ENCODE measurements at regions not wholly inside any gene's neighbourhood (a gene's known extent, or its start where the extent isn't known, plus 50 kb on each side); places are given as distances from the start of the nearest gene placed in this dataset.

DNA sequence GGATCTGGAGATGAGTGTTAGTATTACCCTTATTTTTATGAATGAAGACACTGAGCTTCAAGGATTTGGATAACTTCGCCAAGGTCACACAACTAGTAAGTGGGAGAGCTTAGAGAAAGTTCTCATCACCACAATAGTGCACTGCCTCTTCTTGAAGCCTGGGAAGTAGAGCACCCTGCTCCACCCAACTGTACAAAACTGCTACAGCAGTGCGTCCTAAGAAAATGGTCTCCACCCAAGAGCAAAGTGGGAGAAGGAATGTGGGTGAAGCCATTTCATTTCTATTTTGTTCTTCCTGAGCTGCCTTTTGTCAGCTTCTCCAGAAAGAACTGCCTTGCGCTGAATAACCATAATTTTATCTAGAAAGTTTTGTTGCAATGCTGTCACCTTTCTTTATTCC is 403.9 kb upstream of the FAT3 start:
- TF ChIP-seq, protein P1, sequence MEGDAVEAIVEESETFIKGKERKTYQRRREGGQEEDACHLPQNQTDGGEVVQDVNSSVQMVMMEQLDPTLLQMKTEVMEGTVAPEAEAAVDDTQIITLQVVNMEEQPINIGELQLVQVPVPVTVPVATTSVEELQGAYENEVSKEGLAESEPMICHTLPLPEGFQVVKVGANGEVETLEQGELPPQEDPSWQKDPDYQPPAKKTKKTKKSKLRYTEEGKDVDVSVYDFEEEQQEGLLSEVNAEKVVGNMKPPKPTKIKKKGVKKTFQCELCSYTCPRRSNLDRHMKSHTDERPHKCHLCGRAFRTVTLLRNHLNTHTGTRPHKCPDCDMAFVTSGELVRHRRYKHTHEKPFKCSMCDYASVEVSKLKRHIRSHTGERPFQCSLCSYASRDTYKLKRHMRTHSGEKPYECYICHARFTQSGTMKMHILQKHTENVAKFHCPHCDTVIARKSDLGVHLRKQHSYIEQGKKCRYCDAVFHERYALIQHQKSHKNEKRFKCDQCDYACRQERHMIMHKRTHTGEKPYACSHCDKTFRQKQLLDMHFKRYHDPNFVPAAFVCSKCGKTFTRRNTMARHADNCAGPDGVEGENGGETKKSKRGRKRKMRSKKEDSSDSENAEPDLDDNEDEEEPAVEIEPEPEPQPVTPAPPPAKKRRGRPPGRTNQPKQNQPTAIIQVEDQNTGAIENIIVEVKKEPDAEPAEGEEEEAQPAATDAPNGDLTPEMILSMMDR (IDR thresholded peaks at IDR 0.05): no peak
- no peak for TF ChIP-seq GATA2 (CRISPR knock-in tag; IDR thresholded peaks at IDR 0.05)
- TF ChIP-seq REST (IDR thresholded peaks at IDR 0.05; ENCODE audit: low read depth, low read length): no peak
- no peak for TF ChIP-seq EP300 (IDR thresholded peaks at IDR 0.05; ENCODE audit: borderline replicate concordance in 1 of 2, low read depth in 1 of 2, low read length in 1 of 2)
- no peak for TF ChIP-seq GABPA (IDR thresholded peaks at IDR 0.05; ENCODE audit: low read depth)
- TF ChIP-seq POLR2AphosphoS5 (IDR thresholded peaks at IDR 0.05; ENCODE audit: low read depth, low read length): no peak
- no peak for TF ChIP-seq MAX (IDR thresholded peaks at IDR 0.05; ENCODE audit: low read depth)
- no peak for TF ChIP-seq MEF2A (IDR thresholded peaks at IDR 0.05; ENCODE audit: borderline replicate concordance, low read depth)

All from SK-N-SH (cell line).